TTC549 (cell line): ENCODE measurements at regions not wholly inside any gene's neighbourhood (a gene's known extent, or its start where the extent isn't known, plus 50 kb on each side); places are given as distances from the start of the nearest gene placed in this dataset.
"Not testable (repeated sequence)": the region's sequence is repeated elsewhere in the genome, so short reads cannot be mapped to it uniquely, and the experiment has no call there.

Experiments
- FAIRE-seq: peaks from 2 replicates; lab custom pipeline; 2012; peaks lifted over from hg19 to GRCh38; lab: Jason Lieb, UNC

DNA sequence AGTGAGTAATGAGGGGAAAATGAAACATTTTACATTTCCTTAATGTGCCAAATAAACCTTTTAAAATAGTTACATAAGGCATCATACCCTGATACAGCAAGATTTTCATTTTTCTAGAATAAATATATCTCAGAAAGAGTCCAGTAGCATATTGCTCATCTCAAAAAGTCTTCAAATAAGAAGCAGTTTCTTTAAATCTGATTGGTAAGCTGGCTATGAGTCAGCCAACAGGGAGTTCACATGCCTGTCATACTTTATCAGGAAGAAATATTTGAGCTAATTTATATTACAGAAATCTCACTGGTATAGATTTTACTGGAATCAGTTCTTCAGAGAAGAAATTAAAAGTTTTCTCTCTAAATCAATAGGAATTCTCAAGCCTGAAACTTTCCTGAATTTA lies 258.1 kb downstream of the C11orf87 start:
- no peak for FAIRE-seq

DNA sequence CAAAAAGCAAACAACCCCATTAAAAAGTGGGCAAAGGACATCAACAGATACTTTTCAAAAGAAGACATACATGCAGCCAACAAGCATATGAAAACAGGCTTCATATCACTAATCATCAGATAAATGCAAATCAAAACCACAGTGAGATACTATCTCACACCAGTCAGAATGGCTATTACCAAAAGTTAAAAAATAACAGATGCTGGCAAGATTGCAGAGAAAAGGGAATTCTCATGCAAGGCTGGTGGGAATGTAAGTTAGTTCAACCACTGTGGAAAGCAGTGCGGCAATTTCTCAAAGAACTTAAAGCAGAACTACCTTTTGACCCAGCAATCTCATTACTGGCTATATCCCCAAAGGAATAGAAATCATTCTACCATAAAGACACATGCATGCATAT lies 260.8 kb downstream of the C11orf87 start:
- FAIRE-seq = not testable (repeated sequence)

DNA sequence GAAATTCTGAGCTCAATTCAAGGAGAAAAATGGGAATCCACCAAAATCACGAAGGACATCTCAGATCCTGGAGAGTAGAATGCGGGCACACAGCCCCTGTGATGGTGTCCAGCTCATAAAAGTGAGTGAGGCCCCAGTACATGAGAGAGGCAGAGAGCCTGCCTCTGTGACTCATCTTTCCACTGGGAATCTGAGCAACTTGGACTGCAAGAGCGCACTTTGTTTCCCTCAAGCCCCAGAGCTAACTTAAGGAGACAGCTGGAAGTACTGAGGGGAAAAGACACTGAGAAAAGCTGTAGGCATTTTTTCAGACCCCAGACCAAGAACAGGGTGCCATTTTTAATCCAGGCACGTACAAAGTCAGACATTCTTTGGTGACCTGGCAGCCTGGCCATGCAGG lies 273.7 kb downstream of the C11orf87 start:
- FAIRE-seq = no peak

DNA sequence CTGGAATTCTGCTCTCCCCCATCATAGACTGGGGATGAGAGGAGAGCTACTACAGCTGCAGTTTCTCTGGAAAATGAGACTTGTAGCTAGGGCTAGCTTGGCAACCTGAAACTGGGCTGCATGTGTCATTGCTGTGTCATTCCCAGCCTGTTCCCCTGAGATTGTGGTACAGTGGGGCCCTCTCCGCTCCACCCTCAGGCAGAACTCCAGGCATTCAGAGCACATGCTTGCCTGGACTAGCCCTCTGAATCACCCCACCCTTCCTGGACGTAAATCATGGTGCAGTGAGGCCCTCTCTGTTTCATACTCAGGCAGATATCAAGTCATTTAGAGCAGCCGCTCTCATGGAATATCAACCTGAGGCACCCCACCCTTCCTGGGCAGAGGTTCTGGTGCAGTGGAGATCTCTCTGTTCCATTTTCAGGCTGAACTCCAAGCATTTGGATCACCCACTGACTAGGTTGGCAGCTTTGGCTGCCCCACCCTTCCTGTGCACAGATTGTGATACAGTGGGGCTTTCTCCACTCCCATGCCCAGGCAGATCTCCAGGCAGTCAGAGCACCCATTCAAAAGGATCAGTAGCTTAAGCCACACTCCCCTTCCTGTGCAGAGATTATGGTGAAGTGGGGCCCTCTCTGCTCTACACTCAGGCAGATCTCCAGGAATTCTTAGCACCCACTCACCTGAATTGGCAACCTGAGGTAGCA lies 274.4 kb downstream of the C11orf87 start:
- FAIRE-seq = no peak

DNA sequence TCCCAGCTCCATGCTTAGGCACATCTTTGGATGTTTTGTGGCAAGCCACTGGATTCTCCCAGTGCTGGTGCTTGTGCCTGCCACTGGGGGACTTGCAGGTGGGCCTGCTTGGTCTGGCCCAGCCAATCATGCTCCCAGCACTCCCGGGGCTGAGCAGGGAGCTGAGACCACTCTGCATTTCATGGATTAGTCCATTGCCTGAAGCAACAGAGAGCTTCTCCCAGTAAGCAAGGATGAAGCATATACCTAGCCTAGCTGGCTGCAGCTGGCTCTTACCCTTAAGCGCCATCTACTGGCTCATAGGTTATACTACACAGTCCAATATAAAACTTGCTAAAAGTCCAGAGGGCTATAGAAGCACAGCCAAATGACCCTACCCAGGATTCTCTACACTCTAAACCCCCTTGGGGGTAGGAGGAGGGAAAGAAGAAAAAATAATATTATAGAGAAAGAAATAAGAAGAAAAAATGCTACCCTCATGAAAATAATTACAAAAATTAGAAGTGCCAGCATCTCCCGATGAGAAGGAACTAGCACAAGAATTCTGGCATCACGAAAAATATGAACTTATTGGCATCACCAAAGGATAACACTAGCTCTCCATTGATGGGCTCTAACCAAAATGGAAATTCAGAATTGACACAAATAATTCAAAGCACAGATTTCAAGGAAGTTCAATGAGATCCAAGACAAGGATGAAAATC lies 275.3 kb downstream of the C11orf87 start:
- FAIRE-seq = no peak

DNA sequence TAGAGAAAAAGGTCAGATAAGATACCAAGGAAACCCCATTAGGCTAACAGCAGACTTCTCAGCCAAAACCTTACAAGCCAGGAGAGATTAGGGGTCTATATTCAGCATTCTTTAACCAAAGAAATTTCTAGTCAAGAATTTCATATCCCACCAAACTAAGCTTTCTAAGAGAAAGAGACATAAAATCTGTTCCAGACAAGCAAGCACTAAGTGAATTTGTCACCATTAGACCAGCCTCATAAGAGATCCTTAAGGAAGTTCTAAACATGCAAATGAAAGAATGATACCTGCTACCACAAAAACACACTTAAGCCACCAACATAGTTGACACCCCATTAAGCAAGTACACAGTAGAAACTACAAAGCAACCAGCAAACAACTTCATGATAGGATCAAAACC lies 276.2 kb downstream of the C11orf87 start:
- FAIRE-seq = no peak

DNA sequence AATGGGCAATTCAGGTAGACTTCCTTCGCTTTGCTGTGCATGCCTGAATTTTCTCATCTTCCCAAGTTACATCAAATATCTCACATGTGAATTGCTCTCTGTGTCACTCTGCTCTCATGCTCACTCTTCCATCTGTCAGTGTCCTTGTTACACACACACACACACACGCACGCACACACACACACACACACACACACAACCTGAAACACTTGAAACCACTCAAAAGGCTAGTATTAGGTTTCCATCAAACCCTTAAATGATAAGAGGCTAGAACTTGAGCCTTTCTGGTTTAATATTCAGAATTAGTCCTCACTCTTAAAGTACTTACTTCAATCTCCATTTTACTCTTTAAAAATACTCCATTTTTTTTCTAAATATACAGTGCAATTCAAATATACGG lies 282.4 kb downstream of the C11orf87 start:
- no peak for FAIRE-seq

DNA sequence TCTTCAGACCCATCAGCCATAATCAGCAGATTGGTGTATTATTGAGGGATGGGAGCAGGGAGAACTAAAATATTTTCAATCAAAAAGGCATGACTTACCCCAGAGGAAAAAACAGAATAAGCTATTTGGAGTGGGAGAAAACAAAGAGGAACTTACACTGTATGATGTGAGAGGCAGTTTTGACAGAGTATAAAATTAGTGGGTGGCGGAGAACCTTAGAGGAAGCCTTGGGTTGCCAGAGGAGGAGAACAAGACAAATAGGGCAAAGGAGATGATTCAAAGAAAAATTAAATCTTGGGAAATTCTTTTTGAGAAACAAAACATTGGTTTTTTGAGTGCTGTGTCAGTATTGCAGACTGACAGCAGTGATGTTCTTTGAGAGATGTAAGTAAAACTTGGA lies 285.0 kb downstream of the C11orf87 start:
- no peak for FAIRE-seq

DNA sequence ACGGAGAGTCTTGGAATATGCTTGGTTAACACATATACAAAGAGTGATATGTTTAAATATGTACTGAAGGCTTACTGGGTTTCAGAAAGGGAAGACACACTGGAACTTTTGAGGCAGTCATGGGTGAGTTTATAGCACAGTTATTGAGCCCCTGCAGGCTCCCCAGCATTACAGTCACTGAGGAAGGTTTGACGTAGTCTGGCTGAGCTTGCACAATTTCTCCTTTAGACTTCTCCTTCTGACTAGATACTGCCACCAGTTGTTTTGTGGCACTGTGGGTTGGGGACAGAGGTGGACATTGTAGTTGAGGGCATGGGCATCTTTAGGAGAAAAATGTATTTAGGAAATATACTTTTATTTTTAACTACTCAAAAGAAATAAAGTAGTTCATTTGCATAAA lies 285.4 kb downstream of the C11orf87 start:
- FAIRE-seq = no peak

DNA sequence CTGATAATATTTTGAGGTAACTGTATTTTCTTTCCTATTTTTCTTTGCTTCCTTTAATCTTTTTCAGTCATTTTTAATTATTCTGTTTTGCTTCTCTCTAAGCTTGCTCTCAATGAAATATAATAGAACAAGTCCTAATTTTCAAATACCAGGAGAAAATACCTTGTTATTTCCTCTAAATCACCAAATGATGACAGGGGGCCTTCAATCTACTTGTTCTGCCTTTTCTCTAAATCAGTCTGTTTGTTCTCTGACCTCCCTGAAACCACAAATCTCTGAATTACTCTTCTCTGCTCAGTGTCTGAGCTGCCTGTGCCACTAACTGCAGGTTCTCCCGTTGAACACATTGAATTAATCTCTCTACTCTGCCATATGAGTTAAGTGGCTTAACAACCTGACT lies 286.2 kb downstream of the C11orf87 start:
- no peak for FAIRE-seq

DNA sequence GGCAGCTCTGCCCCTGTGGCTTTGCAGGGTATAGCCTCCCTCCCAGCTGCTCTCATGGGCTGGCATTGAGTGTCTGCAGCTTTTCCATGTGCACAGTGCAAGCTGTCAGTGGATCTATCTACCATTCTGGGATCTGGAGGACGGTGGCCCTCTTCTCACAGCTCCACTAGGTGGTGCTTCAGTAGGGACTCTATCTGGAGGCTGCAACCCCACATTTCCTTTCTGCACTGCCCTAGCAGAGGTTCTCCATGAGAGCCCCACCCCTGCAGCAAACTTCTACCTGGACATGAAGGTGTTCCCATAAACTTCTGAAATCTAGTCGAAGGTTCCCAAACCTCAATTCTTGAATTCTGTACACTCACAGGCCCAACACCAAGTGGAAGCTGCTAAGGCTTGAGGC lies 292.5 kb downstream of the C11orf87 start:
- not testable (repeated sequence) for FAIRE-seq

DNA sequence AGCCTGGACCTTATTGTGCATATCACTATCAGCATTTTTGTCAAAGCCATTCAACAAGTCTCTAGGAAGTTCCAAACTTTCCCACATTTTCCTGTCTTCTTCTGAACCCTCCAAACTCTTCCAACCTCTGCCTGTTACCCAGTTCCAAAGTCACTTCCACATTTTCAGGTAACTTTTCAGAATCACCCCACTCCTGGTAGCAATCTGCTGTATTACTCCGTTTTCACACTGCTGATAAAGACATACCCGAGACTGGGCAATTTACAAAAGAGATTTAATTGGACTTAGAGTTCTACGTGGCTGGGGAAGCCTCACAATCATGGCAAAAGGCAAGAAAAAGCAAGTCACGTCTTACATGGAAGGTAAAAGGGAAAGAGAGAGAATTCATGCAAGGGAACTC lies 293.4 kb downstream of the C11orf87 start:
- FAIRE-seq = not testable (repeated sequence)

DNA sequence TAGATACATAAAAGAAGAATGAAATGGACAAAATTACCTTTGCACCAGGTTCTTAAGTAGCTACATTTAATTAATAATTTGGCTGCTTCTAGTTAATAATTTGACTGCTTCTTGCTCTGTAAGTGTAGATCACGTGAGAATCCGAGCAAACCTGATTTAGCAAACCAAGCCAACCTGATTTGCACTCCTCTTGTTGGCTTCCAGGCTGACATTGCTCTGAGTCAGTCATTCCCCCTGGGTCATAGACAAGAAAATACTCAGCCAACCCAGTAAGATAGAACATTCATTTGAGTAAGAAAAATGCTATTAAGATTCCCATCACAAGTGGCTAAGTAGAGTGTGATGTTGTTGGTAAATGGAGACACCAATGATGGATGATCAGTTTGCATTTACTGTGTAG lies 304.1 kb downstream of the C11orf87 start:
- no peak for FAIRE-seq

DNA sequence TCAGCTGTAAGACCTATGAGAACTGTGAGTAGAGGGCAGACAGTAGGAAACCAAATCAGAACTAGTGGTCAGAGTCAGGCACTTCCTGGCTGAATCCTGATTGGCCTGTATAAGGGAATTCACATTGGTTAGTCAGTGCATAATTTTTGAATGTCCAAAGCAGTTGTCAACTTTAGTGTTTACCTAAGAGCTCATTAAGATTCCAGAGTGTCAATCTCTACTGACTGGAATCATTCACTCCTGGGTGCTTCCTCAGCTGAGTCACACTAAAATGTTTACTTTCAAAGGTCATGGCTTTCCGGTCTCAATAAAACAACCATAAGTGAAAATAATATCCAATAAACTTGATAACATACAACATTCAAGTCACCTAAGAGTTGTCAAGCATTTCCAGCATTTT lies 306.1 kb downstream of the C11orf87 start:
- FAIRE-seq = no peak

DNA sequence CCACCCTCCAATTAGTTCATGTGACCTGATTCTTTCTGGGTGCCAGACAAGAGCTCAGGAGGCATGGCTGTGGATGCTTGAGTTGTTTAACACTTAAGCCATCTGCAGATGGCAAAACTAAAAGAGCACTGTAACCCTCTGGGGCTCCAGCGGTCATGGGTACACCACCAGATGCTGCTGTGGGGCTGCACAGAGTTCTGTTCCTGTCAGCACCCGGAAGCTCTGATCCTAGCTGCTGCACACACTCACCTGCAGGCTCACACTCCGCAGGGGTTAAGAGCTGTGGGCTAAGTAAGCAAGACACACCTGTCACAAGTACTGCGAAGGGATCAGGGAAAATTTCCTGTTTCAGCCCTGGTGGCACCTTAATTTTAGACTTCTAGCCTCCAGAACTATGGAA lies 307.8 kb downstream of the C11orf87 start:
- no peak for FAIRE-seq

DNA sequence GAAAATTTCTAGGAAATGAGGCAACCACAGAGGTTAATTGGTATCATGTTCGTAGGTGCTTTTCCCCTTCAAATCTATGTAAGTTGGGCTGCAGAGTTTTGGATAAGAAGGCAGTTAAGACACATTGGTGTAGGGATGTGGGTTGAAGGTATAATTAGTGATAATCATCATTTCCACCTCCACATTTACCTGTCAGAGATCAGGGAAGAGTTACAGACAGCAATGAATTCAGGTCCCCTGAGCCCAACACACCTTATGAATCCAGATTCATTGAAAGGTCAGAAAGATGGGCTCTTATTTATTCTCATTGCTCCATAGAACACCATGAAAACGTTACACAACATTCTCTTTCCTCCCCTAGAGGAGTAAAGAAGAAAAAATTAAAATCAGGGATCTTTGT lies 308.7 kb downstream of the C11orf87 start:
- FAIRE-seq = no peak

DNA sequence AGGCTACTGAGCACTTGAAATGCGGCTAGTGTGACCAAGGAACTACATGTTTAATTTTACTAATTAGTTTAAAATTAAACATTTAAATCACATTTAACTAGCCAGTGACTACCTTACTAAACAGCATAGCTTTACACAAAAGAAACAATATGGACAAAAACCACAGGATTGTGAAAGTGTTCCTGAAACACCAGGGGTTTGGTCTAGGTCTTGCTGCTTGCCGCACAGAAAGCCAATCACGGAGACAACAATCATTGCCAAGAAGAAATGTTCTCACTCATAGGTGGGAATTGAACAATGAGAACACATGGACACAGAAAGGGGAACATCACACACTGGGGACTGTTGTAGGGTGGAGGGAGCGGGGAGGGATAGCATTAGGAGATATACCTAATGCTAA lies 309.5 kb downstream of the C11orf87 start:
- no peak for FAIRE-seq

DNA sequence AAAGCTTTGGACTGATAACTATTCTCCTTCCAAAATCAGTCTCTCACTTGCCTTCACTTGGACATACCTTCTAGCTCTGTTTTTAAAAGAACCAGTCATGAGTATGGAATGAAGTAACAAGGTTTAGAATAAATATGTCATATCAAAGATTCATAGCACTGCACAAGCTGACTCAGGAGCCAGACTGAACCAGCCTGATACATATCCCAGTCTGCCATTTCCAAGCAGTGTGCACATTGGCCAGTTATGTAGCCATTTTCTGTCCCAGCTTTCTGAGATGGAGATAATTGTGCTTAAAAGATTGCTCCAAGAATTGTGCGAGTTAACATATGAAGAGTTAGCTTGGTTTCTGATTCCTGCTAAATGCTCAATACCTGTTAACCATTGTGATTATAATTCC lies 311.3 kb downstream of the C11orf87 start:
- no peak for FAIRE-seq

DNA sequence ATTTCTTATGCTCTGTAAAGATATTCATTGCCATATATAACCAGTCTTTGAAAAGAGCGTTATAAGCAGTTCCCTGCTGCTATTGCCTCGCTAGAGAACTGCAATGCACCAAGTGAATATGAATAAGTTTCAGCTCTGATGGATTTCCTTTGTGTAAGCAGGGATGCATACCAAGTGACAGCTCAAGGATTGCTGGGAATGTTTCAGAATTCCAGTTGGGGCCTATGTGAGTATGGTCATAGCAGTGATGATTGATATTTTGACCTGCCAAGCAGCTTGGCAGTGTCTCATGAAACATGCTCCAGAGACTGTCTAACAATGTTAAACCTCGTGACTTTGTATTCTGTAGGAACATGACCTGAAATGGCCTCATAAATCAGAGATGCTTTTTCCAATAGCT lies 312.6 kb downstream of the C11orf87 start:
- no peak for FAIRE-seq

DNA sequence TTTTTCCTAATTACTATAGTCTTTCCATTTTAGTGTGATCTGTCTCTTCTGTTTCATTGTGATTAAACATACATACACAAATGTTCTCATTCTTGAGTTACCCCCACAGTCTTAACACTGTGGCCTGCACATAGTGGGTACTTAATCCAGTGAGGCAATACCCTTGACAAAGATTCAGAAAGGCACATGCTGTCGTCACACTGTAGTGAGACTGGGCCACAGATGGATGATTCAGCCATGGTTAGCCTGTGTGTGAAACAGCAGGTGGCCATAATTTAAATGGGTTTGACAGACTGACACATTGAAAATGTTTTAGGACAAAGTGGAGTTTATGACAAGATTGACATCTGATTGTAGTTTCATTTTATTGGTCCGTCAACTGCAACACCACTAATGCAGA lies 313.1 kb downstream of the C11orf87 start:
- no peak for FAIRE-seq

DNA sequence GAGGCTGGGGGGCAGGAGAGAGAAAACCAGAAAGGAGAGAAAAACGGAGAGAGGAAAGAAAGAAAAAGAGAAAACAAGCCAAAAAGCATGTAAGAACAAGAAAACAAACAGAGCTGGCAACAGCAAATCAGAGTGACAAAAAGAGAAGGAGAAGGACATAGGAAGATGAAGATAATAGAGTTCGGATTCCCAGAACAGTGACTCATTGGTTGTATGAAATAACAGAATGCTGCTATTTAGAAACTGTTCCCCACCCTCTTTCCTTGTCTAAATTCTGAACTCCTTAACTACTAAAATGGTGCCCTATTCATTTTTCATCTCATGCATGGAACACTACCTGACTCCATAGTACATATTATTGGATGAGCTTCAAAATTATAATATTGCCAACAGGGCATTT lies 317.4 kb downstream of the C11orf87 start:
- no peak for FAIRE-seq

DNA sequence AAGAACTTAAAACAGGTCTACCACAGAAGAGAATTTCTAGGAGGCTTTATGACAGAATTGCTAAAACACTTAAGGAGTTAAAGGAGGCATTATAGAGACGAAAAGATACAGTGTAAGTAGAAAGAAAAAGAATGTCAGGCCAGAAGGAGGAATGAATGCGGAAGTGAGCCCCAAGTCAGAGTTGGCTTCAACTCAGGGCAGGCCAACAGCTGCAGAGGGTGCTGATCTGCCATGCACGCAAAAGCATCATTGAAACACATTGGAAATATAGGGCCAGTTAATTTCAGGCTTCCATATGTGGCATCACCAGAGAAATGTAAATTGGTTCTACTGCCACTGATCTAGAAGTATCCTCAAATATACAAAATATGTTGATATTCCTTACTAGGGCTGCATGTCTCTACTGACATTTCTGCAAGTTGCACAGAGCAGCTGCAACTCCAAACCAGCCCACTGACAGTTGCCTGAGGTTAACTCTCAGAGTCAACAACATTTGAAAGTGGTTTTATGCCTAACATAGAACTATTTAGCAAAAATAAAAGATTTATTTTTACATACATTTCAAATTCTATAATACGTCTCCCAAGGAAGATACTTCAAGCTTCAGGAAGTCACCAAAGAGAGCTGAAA lies 324.1 kb downstream of the C11orf87 start:
- FAIRE-seq = no peak

DNA sequence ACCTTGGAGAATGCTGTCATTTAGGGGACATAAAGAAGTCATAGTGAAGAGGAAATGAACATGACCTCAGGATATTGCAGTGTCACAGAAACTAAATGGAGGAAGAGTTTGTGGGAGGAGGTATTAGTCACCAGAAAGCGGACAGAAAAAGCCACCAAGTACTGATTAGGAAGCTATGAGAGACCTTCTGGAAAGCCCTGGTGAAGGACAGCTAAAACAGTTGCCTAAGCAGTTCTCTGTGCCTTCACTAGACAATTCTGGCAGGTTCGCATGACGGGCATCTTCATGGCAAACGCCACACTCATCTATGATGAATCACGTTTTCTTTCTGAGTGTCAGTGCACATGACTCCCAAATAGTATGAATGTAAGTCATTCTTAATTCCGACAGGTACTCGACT lies 325.8 kb downstream of the C11orf87 start:
- FAIRE-seq = no peak

DNA sequence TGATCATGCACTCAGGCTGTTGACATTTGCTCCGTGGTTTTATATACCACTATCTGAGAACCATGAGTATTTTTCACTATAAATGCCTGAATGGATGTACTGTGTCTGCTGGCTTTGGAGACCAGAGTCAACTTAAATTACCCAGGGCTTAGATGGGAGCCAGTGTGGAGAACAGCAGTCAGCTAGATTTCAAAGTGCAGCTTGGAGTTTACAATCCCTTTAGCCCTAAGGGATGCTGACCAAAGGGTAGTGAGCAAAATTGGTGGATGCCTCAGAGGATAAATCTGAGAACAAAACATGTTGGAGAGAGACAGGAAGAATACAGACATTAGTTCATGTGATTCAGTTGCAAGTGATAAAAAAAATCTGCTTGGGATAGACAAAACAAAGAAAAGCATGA lies 327.5 kb downstream of the C11orf87 start:
- no peak for FAIRE-seq
